Vagina (tissue), 2 donors: ENCODE measurements at regions not wholly inside any gene's neighbourhood (a gene's known extent, or its start where the extent isn't known, plus 50 kb on each side); places are given as distances from the start of the nearest gene placed in this dataset.

ENCODE experiments used
- CTCF ChIP-seq, 3 experiments: fragments of 450-650 bp in 2 of 3; fragments of 200-600 bp in 1 of 3; sonication (generic) in 1 of 3; IDR thresholded peaks; one replicate each; pipeline ENCODE4 v1.5.1; 2017 to 2019; ENCODE audit warnings: antibody characterized with exemption in 3 of 3, mild to moderate bottlenecking in 2 of 3, moderate library complexity in 2 of 3
- POLR2A ChIP-seq, 2 donors: fragments of 450-650 bp; IDR thresholded peaks; one replicate each; pipeline ENCODE4 v1.6.1; 2017; ENCODE audit warnings: antibody characterized with exemption in 2 of 2, mild to moderate bottlenecking in 2 of 2, moderate library complexity in 2 of 2
- POLR2AphosphoS5 ChIP-seq, 2 donors: sonication (generic); formaldehyde crosslinking; IDR thresholded peaks; one replicate each; pipeline ENCODE4 v1.9.0; 2017; ENCODE audit warnings: antibody characterized with exemption in 2 of 2, mild to moderate bottlenecking in 2 of 2, low read depth in 1 of 2; ENCODE audit not compliant: insufficient read depth in 1 of 2

DNA sequence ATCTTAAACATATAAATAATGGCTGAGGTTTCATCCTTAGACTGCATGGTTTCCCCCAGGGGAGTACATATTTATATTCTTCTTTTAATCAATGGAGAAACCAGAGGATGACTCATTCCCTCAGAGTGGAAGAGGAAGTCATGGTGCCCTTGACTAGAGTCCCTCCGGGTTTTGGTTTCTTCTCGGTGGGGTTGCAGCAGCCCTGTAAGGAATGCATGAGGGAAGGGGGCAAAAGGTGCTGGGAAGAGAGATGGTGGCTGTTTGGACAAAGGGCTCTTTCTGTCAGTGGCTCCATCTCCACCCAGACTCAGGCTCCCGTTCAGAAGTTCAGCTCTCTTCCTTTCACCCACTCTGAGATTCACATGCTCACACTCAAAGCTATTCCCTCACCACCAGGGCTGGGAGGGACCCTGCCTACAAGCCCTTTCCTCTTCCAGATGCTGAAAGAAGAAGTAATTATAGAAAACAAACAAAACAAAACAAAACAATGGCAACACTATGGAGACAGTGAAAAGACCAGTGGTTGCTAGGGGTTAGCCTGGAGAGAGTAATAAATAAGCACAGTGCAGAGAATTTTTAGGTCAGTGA is 129.8 kb upstream of the IL12B start:
- TF ChIP-seq CTCF (IDR thresholded peaks at IDR 0.05), result no peak
- TF ChIP-seq POLR2A (IDR thresholded peaks at IDR 0.05), result no peak
- no peak for TF ChIP-seq POLR2AphosphoS5 (IDR thresholded peaks at IDR 0.05; ENCODE audit: insufficient read depth in 1 of 2, low read depth in 1 of 2)
